DND-41 (cell line): ENCODE measurements at regions not wholly inside any gene's neighbourhood (a gene's known extent, or its start where the extent isn't known, plus 50 kb on each side); places are given as distances from the start of the nearest gene placed in this dataset.

Experiments
- ATAC-seq: fragments of 200-7000 bp; cut with Tn5 transposase; 3 replicates; pipeline ENCODE4 v1.9.1; 2021; ENCODE audit warnings: low read depth; ENCODE audit not compliant: insufficient read depth
- DNase-seq: peaks from one replicate; pipeline ENCODE4 v3.0.0-alpha.2; 2020
- H2AFZ ChIP-seq: 2 replicates; pipeline ENCODE4 v1.6.0; 2012; ENCODE audit warnings: low read depth, low read length
- H3K27ac ChIP-seq: 2 replicates; pipeline ENCODE4 v1.5.1; 2012; ENCODE audit warnings: low read length, inconsistent platforms
- H3K27me3 ChIP-seq: fragments of 200-600 bp; sonication (generic); 2 replicates; pipeline ENCODE4 v1.6.0; 2012; ENCODE audit warnings: low read length, mild to moderate bottlenecking, inconsistent platforms; ENCODE audit not compliant: insufficient read depth, poor library complexity
- H3K36me3 ChIP-seq: 2 replicates; pipeline ENCODE4 v1.5.1; 2012; ENCODE audit warnings: low read length, inconsistent platforms; ENCODE audit not compliant: insufficient read depth
- H3K4me1 ChIP-seq: 2 replicates; pipeline ENCODE4 v1.5.1; 2012; ENCODE audit warnings: mild to moderate bottlenecking, low read length; ENCODE audit not compliant: insufficient read depth
- H3K4me2 ChIP-seq: 2 replicates; pipeline ENCODE4 v1.6.0; 2012; ENCODE audit warnings: mild to moderate bottlenecking, moderate library complexity, low read length, inconsistent platforms; ENCODE audit not compliant: insufficient read depth
- H3K4me3 ChIP-seq, 2 experiments: fragments of 200-600 bp in 1 of 2; shearing (Covaris generic) in 1 of 2; 2 replicates each; pipeline ENCODE4 v1.5.1; 2012 to 2016; ENCODE audit warnings: inconsistent platforms in 2 of 2, low read length in 2 of 2, mild to moderate bottlenecking in 2 of 2, low read depth in 1 of 2, moderate library complexity in 1 of 2
- H3K79me2 ChIP-seq: 2 replicates; pipeline ENCODE4 v1.6.0; 2012; ENCODE audit warnings: low read length, inconsistent platforms; ENCODE audit not compliant: insufficient read depth
- H3K9ac ChIP-seq: 2 replicates; pipeline ENCODE4 v1.6.0; 2012; ENCODE audit warnings: low read depth, mild to moderate bottlenecking, inconsistent platforms, low read length, moderate library complexity
- H3K9me3 ChIP-seq: 2 replicates; pipeline ENCODE4 v1.5.1; 2012; ENCODE audit warnings: low read length, moderate library complexity, mild to moderate bottlenecking, inconsistent platforms; ENCODE audit not compliant: insufficient read depth, severe bottlenecking
- H4K20me1 ChIP-seq: 2 replicates; pipeline ENCODE4 v1.6.0; 2012; ENCODE audit warnings: low read length; ENCODE audit not compliant: insufficient read depth
- CTCF ChIP-seq: IDR thresholded peaks from 2 replicates; pipeline ENCODE4 v1.5.1; 2012; ENCODE audit warnings: borderline replicate concordance, low read length, moderate library complexity, mild to moderate bottlenecking; ENCODE audit not compliant: poor library complexity, severe bottlenecking; ENCODE audit errors: extremely low read depth
- EZH2 ChIP-seq: IDR thresholded peaks from 3 replicates; pipeline ENCODE4 v1.6.1; 2012; ENCODE audit warnings: borderline replicate concordance, low read depth, mild to moderate bottlenecking, moderate library complexity, low read length, inconsistent platforms; ENCODE audit not compliant: severe bottlenecking

- no peak overlapping the region for H3K4me3 ChIP-seq
- no peaks in the 10 kb centered on the region for H3K27me3 ChIP-seq
- H3K79me2 ChIP-seq = no peaks in the 10 kb centered on the region
- no peak for ATAC-seq
- TF ChIP-seq CTCF = no peak
- no peak for TF ChIP-seq EZH2
- H3K9ac ChIP-seq = no peak overlapping the region
- H4K20me1 ChIP-seq = no peaks in the 10 kb centered on the region
- no peak overlapping the region for H3K27ac ChIP-seq
- no peaks in the 10 kb centered on the region for H3K9me3 ChIP-seq
- H3K36me3 ChIP-seq = no peaks in the 10 kb centered on the region
- DNase-seq = no peak
- H3K4me1 ChIP-seq = no peaks in the 10 kb centered on the region
- no peak overlapping the region for H2AFZ ChIP-seq
- no peak overlapping the region for H3K4me2 ChIP-seq
Observed at GRCh38 chr11:101296896-101297295, 167.3 kb upstream of the PGR start.

DNA sequence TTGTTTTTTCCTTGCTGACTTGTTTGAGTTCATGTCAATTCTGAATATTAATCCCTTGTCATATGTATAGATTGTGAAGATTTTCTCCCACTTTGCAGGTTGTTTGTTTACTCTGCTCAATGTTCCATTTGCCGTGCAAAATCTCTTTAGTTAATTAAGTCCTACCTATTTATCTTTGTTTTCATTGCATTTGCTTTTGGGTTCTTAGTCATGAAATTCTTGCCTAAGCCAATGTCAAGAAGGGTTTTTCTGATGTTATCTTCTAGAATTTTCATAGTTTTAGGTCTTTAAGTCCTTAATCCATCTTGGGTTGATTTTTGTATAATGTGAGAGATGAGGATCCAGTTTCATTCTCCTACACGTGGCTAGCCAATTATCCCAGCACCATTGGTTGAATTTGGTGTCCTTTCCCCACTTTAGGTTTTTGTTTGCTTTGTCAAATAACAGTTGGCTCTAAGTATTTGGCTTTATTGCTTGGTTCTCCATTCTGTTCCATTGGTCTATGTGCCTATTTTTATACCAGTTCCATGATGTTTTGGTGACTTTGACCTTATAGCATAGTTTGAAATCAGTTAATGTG, 163.1 kb upstream of the PGR start:
- no peak overlapping the region for H3K9ac ChIP-seq
- TF ChIP-seq EZH2 = no peak
- no peak for TF ChIP-seq CTCF
- no peak overlapping the region for H3K4me3 ChIP-seq
- no peak overlapping the region for H3K27ac ChIP-seq
- no peaks in the 10 kb centered on the region for H3K27me3 ChIP-seq
- ATAC-seq = no peak
- H2AFZ ChIP-seq = no peak overlapping the region
- no peaks in the 10 kb centered on the region for H3K9me3 ChIP-seq
- no peaks in the 10 kb centered on the region for H3K36me3 ChIP-seq
- no peaks in the 10 kb centered on the region for H3K4me1 ChIP-seq
- no peaks in the 10 kb centered on the region for H3K79me2 ChIP-seq
- DNase-seq = no peak
- no peaks in the 10 kb centered on the region for H4K20me1 ChIP-seq
- H3K4me2 ChIP-seq = no peak overlapping the region

GRCh38 chr11:101291279-101291678, 161.7 kb upstream of the PGR start:
- TF ChIP-seq CTCF (no peak), EZH2 (no peak)

DNA sequence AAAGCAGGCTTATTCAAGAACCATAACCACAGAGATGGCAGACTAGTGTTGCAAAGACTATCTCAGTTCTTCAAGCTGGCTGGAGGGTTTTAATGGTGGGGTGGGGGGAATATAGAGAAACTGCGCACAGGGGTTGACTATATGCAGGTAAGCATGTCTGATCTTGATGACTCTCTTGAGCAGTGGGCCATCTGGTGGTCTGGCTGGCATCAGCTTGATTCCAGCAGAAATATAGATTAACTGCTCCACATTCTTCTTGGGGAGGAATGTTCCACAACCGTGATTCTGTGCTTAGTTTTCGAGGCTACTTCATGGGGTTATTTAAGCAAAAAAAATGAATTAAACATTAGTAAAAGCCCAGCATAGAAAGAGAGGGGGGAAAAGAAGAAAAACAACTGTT, 158.8 kb upstream of the PGR start:
- no peak overlapping the region for H3K9ac ChIP-seq
- TF ChIP-seq CTCF (no peak), EZH2 (no peak)
- no peak overlapping the region for H3K27ac ChIP-seq
- no peaks in the 10 kb centered on the region for H4K20me1 ChIP-seq
- no peak overlapping the region for H2AFZ ChIP-seq
- H3K79me2 ChIP-seq = no peaks in the 10 kb centered on the region
- H3K4me1 ChIP-seq = no peaks in the 10 kb centered on the region
- H3K4me2 ChIP-seq = no peak overlapping the region
- DNase-seq (no peak), ATAC-seq (no peak)
- H3K9me3 ChIP-seq = no peaks in the 10 kb centered on the region
- no peaks in the 10 kb centered on the region for H3K36me3 ChIP-seq
- H3K4me3 ChIP-seq = no peak overlapping the region
- no peaks in the 10 kb centered on the region for H3K27me3 ChIP-seq

More at GRCh38 chr11:101291279-101291678, 161.7 kb upstream of the PGR start:
- H4K20me1 ChIP-seq = no peaks in the 10 kb centered on the region
- H3K4me3 ChIP-seq = no peak overlapping the region
- H2AFZ ChIP-seq = no peak overlapping the region
- DNase-seq = no peak
- no peaks in the 10 kb centered on the region for H3K4me1 ChIP-seq
- H3K27ac ChIP-seq = no peak overlapping the region
- H3K9me3 ChIP-seq = no peaks in the 10 kb centered on the region
- no peaks in the 10 kb centered on the region for H3K79me2 ChIP-seq
- no peak overlapping the region for H3K9ac ChIP-seq
- no peaks in the 10 kb centered on the region for H3K36me3 ChIP-seq
- no peaks in the 10 kb centered on the region for H3K27me3 ChIP-seq
- ATAC-seq = no peak
- H3K4me2 ChIP-seq = no peak overlapping the region
